Glutamatergic neuron (in vitro differentiated cells): ENCODE measurements at regions not wholly inside any gene's neighbourhood (a gene's known extent, or its start where the extent isn't known, plus 50 kb on each side); places are given as distances from the start of the nearest gene placed in this dataset.
A peak's percentile ranks its signal among the peaks of the same experiment; 100 is the strongest.

Experiments used
- DNase-seq: peaks from one replicate; pipeline ENCODE4 v3.0.0; 2022
- H3K27ac Mint-ChIP-seq: one replicate; pipeline ENCODE4 v1.8.0; 2020; ENCODE audit warnings: mild to moderate bottlenecking, mixed read lengths, inconsistent platforms; ENCODE audit not compliant: unreplicated experiment
- H3K27me3 Mint-ChIP-seq: one replicate; pipeline ENCODE4 v1.8.0; 2020; ENCODE audit warnings: mild to moderate bottlenecking, moderate library complexity, mixed read lengths, inconsistent platforms; ENCODE audit not compliant: unreplicated experiment
- H3K36me3 Mint-ChIP-seq: one replicate; pipeline ENCODE4 v1.8.0; 2020; ENCODE audit warnings: mild to moderate bottlenecking, mixed read lengths, inconsistent platforms; ENCODE audit not compliant: unreplicated experiment
- H3K4me1 Mint-ChIP-seq: one replicate; pipeline ENCODE4 v1.8.0; 2020; ENCODE audit warnings: mild to moderate bottlenecking, low read depth, mixed read lengths, inconsistent platforms; ENCODE audit not compliant: unreplicated experiment
- H3K4me3 Mint-ChIP-seq: one replicate; pipeline ENCODE4 v1.8.0; 2020; ENCODE audit warnings: mild to moderate bottlenecking, mixed read lengths, inconsistent platforms; ENCODE audit not compliant: unreplicated experiment
- H3K9me3 Mint-ChIP-seq: one replicate; pipeline ENCODE4 v1.8.0; 2020; ENCODE audit warnings: mild to moderate bottlenecking, moderate library complexity, mixed read lengths, inconsistent platforms; ENCODE audit not compliant: unreplicated experiment
- TF ChIP-seq, protein P1 (sequence below): fragments of 200-600 bp; sonication (generic); IDR thresholded peaks from one replicate; pipeline ENCODE4 v1.5.0; 2021; ENCODE audit not compliant: partially characterized antibody, unreplicated experiment

DNA sequence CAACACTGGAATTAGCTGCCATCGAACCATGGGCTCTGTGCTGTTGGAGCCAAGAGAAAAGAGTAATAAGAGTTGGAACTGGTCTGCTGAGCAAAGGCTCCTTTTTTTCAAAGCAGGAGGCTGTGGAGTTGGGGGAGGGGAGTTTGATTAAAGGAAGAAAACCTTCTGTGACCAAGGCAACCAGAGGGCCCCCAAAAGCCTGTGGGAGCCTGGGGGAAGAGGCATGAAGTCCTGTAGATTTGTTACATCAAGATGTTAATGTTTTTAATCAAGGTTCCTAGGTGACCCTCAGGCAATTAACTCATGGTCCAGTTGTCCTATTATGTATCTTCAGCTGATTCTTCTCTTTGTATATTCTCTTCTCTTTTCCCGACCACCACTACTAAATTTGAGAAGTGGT is 403.9 kb downstream of the NDFIP2 start:
- H3K27me3 Mint-ChIP-seq = peaks cover 1% of the 10 kb centered on the region
- H3K4me3 Mint-ChIP-seq = no peak overlapping the region
- no peaks in the 10 kb centered on the region for H3K9me3 Mint-ChIP-seq
- H3K36me3 Mint-ChIP-seq = peaks cover 1% of the 10 kb centered on the region
- no peak overlapping the region for H3K27ac Mint-ChIP-seq
- H3K4me1 Mint-ChIP-seq = no peaks in the 10 kb centered on the region
- TF ChIP-seq, protein P1, sequence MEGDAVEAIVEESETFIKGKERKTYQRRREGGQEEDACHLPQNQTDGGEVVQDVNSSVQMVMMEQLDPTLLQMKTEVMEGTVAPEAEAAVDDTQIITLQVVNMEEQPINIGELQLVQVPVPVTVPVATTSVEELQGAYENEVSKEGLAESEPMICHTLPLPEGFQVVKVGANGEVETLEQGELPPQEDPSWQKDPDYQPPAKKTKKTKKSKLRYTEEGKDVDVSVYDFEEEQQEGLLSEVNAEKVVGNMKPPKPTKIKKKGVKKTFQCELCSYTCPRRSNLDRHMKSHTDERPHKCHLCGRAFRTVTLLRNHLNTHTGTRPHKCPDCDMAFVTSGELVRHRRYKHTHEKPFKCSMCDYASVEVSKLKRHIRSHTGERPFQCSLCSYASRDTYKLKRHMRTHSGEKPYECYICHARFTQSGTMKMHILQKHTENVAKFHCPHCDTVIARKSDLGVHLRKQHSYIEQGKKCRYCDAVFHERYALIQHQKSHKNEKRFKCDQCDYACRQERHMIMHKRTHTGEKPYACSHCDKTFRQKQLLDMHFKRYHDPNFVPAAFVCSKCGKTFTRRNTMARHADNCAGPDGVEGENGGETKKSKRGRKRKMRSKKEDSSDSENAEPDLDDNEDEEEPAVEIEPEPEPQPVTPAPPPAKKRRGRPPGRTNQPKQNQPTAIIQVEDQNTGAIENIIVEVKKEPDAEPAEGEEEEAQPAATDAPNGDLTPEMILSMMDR = no peak
- no peak for DNase-seq

DNA sequence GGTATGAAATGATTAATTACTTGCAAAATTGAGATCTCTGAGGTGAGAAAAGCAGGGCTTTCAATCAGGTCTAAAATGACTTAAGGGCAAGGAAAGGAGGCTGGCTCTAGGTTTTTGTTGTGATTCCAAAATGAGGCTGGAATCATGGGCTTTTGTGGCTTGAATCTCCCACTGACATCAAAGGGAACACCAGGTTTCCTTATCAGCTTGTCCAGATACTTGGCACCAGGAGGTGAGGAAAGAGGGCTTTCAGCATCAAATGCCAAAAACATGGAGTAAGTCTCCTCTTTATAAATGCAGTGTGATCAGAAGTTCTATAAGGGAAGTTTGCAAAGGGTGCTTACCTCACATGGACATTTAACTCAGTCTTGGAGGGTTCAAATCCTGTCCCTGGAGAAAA is 402.3 kb downstream of the NDFIP2 start:
- Mint-ChIP-seq H3K4me3 (no peak overlapping the region), H3K9me3 (no peaks in the 10 kb centered on the region), H3K27ac (no peak overlapping the region), H3K4me1 (no peaks in the 10 kb centered on the region), H3K27me3 (peaks cover 1% of the 10 kb centered on the region), H3K36me3 (no peaks in the 10 kb centered on the region)
- no peak for DNase-seq
- TF ChIP-seq, protein P1 = no peak

DNA sequence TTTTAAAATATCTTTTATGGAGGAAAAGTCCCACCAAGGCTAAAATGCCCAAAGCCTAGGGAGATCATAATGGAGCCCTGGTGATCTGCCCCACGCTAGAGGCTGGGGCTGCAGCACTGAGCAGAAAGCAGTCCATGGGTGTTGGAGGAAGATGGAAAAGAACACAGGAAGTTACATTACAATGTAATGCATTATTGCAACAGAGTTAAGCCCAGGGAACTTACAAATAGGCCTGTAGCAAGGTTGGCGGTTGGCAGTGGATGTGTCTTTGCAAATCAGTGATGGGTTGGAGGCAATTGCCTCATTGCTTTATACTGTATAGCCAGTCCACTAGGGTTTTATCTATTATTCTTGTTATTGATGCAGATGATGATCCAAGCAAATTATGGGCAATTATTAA is 399.9 kb downstream of the NDFIP2 start:
- H3K36me3 Mint-ChIP-seq = no peaks in the 10 kb centered on the region

DNA sequence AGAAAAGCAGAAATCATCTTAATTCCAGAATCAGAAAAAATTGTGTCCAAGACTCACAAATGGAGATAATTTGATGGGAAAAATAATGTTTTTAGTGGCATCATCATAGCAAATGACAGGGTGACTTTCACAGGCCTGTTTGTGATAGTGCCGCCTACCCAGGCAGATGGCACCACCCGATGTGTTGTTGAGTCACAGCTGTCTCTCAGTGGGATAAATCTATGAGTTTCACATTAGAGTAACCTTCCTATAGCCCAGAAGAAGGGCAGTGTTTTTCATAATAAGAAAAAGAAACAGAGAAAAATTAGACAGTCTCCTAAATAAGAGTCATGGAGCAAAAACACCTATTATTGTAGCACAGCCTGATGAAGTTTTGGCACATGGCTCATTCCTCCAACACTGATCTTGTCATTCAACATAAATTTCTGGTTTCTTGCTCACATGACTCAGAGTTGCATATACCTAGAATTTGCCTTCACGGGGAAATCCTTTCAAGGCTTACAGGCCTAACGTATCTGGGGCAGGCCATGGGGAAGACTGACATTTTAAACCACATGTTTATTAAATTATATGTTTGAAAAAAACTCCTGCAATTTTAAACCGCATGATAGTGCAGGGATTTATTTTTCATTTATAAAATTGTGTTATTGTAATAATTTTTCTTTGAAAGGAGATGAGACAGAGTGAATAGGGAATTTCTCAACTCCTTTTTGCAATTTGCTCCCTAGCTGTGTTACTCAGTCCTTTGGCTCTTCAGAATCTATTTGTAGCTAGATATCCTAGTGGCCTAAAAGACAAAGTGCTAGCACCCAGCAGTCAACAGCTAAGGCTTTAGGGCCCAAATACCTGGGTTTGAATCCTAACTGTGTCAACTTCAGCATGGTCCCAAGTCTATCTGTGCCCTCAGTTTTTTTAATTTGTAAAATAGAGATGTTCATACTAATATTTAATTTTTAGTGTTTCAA is 393.7 kb downstream of the NDFIP2 start:
- Mint-ChIP-seq H3K9me3 (peaks cover 1% of the 10 kb centered on the region), H3K4me3 (no peak overlapping the region), H3K36me3 (no peaks in the 10 kb centered on the region), H3K27me3 (no peaks in the 10 kb centered on the region), H3K27ac (peak overlapping the region; percentile 59), H3K4me1 (peaks cover 21% of the 10 kb centered on the region)
- DNase-seq = no peak
- TF ChIP-seq, protein P1 = no peak

More for the DNA sequence above, 399.9 kb downstream of the NDFIP2 start:
- Mint-ChIP-seq H3K27ac (no peak overlapping the region), H3K4me1 (no peaks in the 10 kb centered on the region), H3K9me3 (peaks cover 1% of the 10 kb centered on the region), H3K27me3 (peaks cover 1% of the 10 kb centered on the region), H3K4me3 (no peak overlapping the region)
- TF ChIP-seq, protein P1 = no peak
- no peak for DNase-seq

DNA sequence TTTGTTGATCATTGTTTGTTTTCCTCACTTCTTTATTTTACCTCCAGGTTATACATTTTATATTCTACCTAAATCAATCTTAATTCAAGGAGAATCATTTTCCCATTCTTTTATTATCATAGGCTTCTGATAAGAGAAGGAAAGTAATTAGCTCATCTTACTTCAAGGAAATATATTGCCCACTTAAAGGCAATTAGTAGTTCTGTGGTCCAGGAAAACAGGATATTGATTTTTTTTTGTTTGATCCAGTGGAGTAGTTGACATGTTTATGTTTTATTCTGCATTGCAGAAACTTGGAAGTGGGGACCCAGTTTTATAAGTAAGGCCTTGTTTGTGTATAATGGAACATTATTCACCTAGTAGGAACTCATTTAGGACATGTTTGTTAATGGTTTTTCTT is 390.6 kb downstream of the NDFIP2 start:
- no peak for DNase-seq
- Mint-ChIP-seq H3K36me3 (no peaks in the 10 kb centered on the region), H3K27ac (no peak overlapping the region), H3K9me3 (no peaks in the 10 kb centered on the region), H3K27me3 (no peaks in the 10 kb centered on the region), H3K4me1 (peaks cover 21% of the 10 kb centered on the region), H3K4me3 (no peak overlapping the region)
- TF ChIP-seq, protein P1 = no peak
